Suprapubic skin (tissue), 4 donors: ENCODE measurements at regions not wholly inside any gene's neighbourhood (a gene's known extent, or its start where the extent isn't known, plus 50 kb on each side); places are given as distances from the start of the nearest gene placed in this dataset.

Experiments
- CTCF ChIP-seq, 2 donors: fragments of 200-600 bp in 1 of 2; fragments of 450-650 bp in 1 of 2; sonication (generic) in 1 of 2; IDR thresholded peaks; one replicate each; pipeline ENCODE4 v1.5.1; 2016 to 2019; ENCODE audit warnings: antibody characterized with exemption in 2 of 2, mild to moderate bottlenecking in 1 of 2, moderate library complexity in 1 of 2
- POLR2A ChIP-seq, 2 donors: fragments of 450-650 bp; IDR thresholded peaks; one replicate each; pipeline ENCODE4 v1.6.1; 2017; ENCODE audit warnings: antibody characterized with exemption in 2 of 2, mild to moderate bottlenecking in 2 of 2, moderate library complexity in 2 of 2
- POLR2AphosphoS5 ChIP-seq, 3 donors: sonication (generic); formaldehyde crosslinking; IDR thresholded peaks; one replicate each; pipeline ENCODE4 v1.6.1; 2017; ENCODE audit warnings: antibody characterized with exemption in 3 of 3

GRCh38 chr3:26498271-26498670 lies 124.3 kb upstream of the LRRC3B start:
- no peak for TF ChIP-seq POLR2A (IDR thresholded peaks at IDR 0.05)
- TF ChIP-seq POLR2AphosphoS5 (IDR thresholded peaks at IDR 0.05): no peak
- TF ChIP-seq CTCF (IDR thresholded peaks at IDR 0.05): no peak
